Type B pancreatic cell (in vitro differentiated cells): ENCODE measurements at regions not wholly inside any gene's neighbourhood (a gene's known extent, or its start where the extent isn't known, plus 50 kb on each side); places are given as distances from the start of the nearest gene placed in this dataset.

Source experiments
- DNase-seq: peaks from one replicate; pipeline ENCODE4 v3.0.0; 2021; ENCODE audit warnings: mixed read lengths; ENCODE audit not compliant: unreplicated experiment; ENCODE audit errors: extremely low spot score
- H3K27ac Mint-ChIP-seq: 2 replicates; pipeline ENCODE4 v1.8.0; 2021; ENCODE audit warnings: mild to moderate bottlenecking, mixed read lengths
- H3K27me3 Mint-ChIP-seq: 2 replicates; pipeline ENCODE4 v1.8.0; 2021; ENCODE audit warnings: mixed read lengths
- H3K36me3 Mint-ChIP-seq: 2 replicates; pipeline ENCODE4 v1.8.0; 2021; ENCODE audit warnings: mixed read lengths
- H3K4me1 Mint-ChIP-seq: one replicate; pipeline ENCODE4 v1.8.0; 2021; ENCODE audit warnings: mixed read lengths; ENCODE audit not compliant: unreplicated experiment
- H3K4me3 Mint-ChIP-seq: 2 replicates; pipeline ENCODE4 v1.8.0; 2021; ENCODE audit warnings: mild to moderate bottlenecking, mixed read lengths
- H3K9me3 Mint-ChIP-seq: 2 replicates; pipeline ENCODE4 v1.8.0; 2021; ENCODE audit warnings: mixed read lengths
- CTCF ChIP-seq: fragments of 200-600 bp; sonication (generic); conservative IDR thresholded peaks from 2 replicates; pipeline ENCODE4 v1.5.0; 2021; ENCODE audit warnings: antibody characterized with exemption, mild to moderate bottlenecking

- Mint-ChIP-seq H3K4me1 (peaks cover 13% of the 10 kb centered on the region), H3K9me3 (no peaks in the 10 kb centered on the region), H3K27me3 (no peaks in the 10 kb centered on the region), H3K36me3 (no peaks in the 10 kb centered on the region), H3K27ac (no peak overlapping the region), H3K4me3 (no peak overlapping the region)
- no peak for DNase-seq
- no peak for TF ChIP-seq CTCF
These were observed 89.5 kb downstream of the SLIT2 start for GRCh38 chr4:20341134-20341738.

GRCh38 chr4:20347531-20347930 lies 95.8 kb downstream of the SLIT2 start:
- H3K27me3 Mint-ChIP-seq: no peaks in the 10 kb centered on the region
- no peak for DNase-seq
- no peaks in the 10 kb centered on the region for H3K36me3 Mint-ChIP-seq
- no peak for TF ChIP-seq CTCF
- no peaks in the 10 kb centered on the region for H3K9me3 Mint-ChIP-seq
- no peak overlapping the region for H3K27ac Mint-ChIP-seq
- peaks cover 10% of the 10 kb centered on the region for H3K4me1 Mint-ChIP-seq
- H3K4me3 Mint-ChIP-seq: no peak overlapping the region

- no peaks in the 10 kb centered on the region for H3K36me3 Mint-ChIP-seq
- H3K4me1 Mint-ChIP-seq: peaks cover 15% of the 10 kb centered on the region
- TF ChIP-seq CTCF: no peak
- no peaks in the 10 kb centered on the region for H3K9me3 Mint-ChIP-seq
- H3K4me3 Mint-ChIP-seq: no peak overlapping the region
- no peaks in the 10 kb centered on the region for H3K27me3 Mint-ChIP-seq
- no peak for DNase-seq
- no peak overlapping the region for H3K27ac Mint-ChIP-seq
These were observed 96.7 kb downstream of the SLIT2 start for GRCh38 chr4:20348411-20348810.

GRCh38 chr4:20351360-20352162 lies 99.9 kb downstream of the SLIT2 start:
- no peak overlapping the region for H3K27ac Mint-ChIP-seq
- DNase-seq: no peak
- H3K4me3 Mint-ChIP-seq: no peak overlapping the region
- peaks cover 38% of the 10 kb centered on the region for H3K4me1 Mint-ChIP-seq
- no peak for TF ChIP-seq CTCF
- no peaks in the 10 kb centered on the region for H3K9me3 Mint-ChIP-seq
- no peaks in the 10 kb centered on the region for H3K36me3 Mint-ChIP-seq
- H3K27me3 Mint-ChIP-seq: no peaks in the 10 kb centered on the region

- H3K27me3 Mint-ChIP-seq: no peaks in the 10 kb centered on the region
- no peak for DNase-seq
- no peak for TF ChIP-seq CTCF
- H3K27ac Mint-ChIP-seq: no peak overlapping the region
- H3K4me1 Mint-ChIP-seq: peaks cover 40% of the 10 kb centered on the region
- no peaks in the 10 kb centered on the region for H3K36me3 Mint-ChIP-seq
- H3K4me3 Mint-ChIP-seq: no peak overlapping the region
- no peaks in the 10 kb centered on the region for H3K9me3 Mint-ChIP-seq
These were observed 100.4 kb downstream of the SLIT2 start for GRCh38 chr4:20352163-20352431.
